SK-N-SH (cell line): ENCODE measurements at regions not wholly inside any gene's neighbourhood (a gene's known extent, or its start where the extent isn't known, plus 50 kb on each side); places are given as distances from the start of the nearest gene placed in this dataset.

Experiments
- CTCF ChIA-PET: fragments of 300-600, 350-600 bp; formaldehyde crosslinking; extraction: SDS; loops from one replicate; lab custom pipeline; 2021; lab: Yijun Ruan, JAX
- POLR2A ChIA-PET: fragments of 350-600 bp; sonication (Branson Sonifier 250); formaldehyde crosslinking; extraction: SDS; loops from one replicate; lab custom pipeline; 2020; ENCODE audit warnings: antibody characterized with exemption, inconsistent platforms; lab: Yijun Ruan, JAX
- DNase-seq: peaks from one replicate; pipeline ENCODE4 v3.0.0; 2012
- H2AFZ ChIP-seq: fragments of 200-600 bp; sonication (generic); 2 replicates; pipeline ENCODE4 v1.8.1; 2016; ENCODE audit warnings: antibody characterized with exemption, mild to moderate bottlenecking, low read depth
- H3F3A ChIP-seq: fragments of 200-600 bp; sonication (generic); replicated peaks from 2 replicates; pipeline ENCODE3; 2016; ENCODE audit warnings: antibody characterized with exemption, mild to moderate bottlenecking; ENCODE audit not compliant: insufficient read depth
- H3K27ac ChIP-seq, 2 experiments: fragments of 200-500 bp in 1 of 2; fragments of 200-600 bp in 1 of 2; sonication (Bioruptor generic) in 1 of 2; sonication (generic), shearing (Covaris generic) in 1 of 2; 2 replicates each; pipeline versions ENCODE4 v1.5.1 to v1.6.1; 2014 to 2016; ENCODE audit warnings: low read depth in 2 of 2, inconsistent platforms in 1 of 2, low read length in 1 of 2, mild to moderate bottlenecking in 1 of 2, mixed read lengths in 1 of 2
- H3K27me3 ChIP-seq: fragments of 200-600 bp; sonication (generic), shearing (Covaris generic); 2 replicates; pipeline ENCODE4 v1.6.1; 2016; ENCODE audit warnings: mixed run types; ENCODE audit not compliant: insufficient read depth
- H3K36me3 ChIP-seq, 2 experiments: fragments of 200-500 bp in 1 of 2; fragments of 200-600 bp in 1 of 2; sonication (Bioruptor generic) in 1 of 2; sonication (generic) in 1 of 2; replicated peaks in 1 of 2; 2 replicates each; pipeline versions ENCODE3 to v1.5.1; 2014 to 2016; ENCODE audit warnings: low read length in 1 of 2, mild to moderate bottlenecking in 1 of 2; ENCODE audit not compliant: insufficient read depth in 2 of 2, control insufficient read depth in 1 of 2
- H3K4me1 ChIP-seq, 2 experiments: fragments of 200-500 bp in 1 of 2; fragments of 200-600 bp in 1 of 2; sonication (Bioruptor generic) in 1 of 2; sonication (generic), shearing (Covaris generic) in 1 of 2; 2 replicates each; pipeline versions ENCODE4 v1.5.1 to v1.6.1; 2014 to 2016; ENCODE audit warnings: low read depth in 1 of 2, low read length in 1 of 2, mixed run types in 1 of 2; ENCODE audit not compliant: insufficient read depth in 2 of 2, control insufficient read depth in 1 of 2
- H3K4me2 ChIP-seq: fragments of 200-600 bp; sonication (generic), shearing (Covaris generic); 2 replicates; pipeline ENCODE4 v1.6.1; 2017; ENCODE audit warnings: mixed run types
- H3K4me3 ChIP-seq, 2 experiments: fragments of 200-500 bp in 1 of 2; fragments of 200-600 bp in 1 of 2; sonication (Bioruptor generic) in 1 of 2; sonication (generic), shearing (Covaris generic) in 1 of 2; 2 replicates each; pipeline versions ENCODE4 v1.5.1 to v1.8.1; 2014 to 2016; ENCODE audit warnings: low read depth in 2 of 2, inconsistent platforms in 1 of 2, low read length in 1 of 2, mild to moderate bottlenecking in 1 of 2, mixed read lengths in 1 of 2, moderate library complexity in 1 of 2
- H3K79me2 ChIP-seq: fragments of 200-600 bp; sonication (generic); 2 replicates; pipeline ENCODE4 v1.8.1; 2017; ENCODE audit warnings: mild to moderate bottlenecking; ENCODE audit not compliant: insufficient read depth
- H3K9ac ChIP-seq: fragments of 200-600 bp; sonication (generic); 2 replicates; pipeline ENCODE4 v1.6.1; 2017; ENCODE audit warnings: mixed run types
- H3K9me2 ChIP-seq: fragments of 200-600 bp; sonication (generic); 2 replicates; pipeline ENCODE4 v1.6.1; 2017; ENCODE audit warnings: mixed run types
- H3K9me3 ChIP-seq: fragments of 200-600 bp; sonication (generic); 2 replicates; pipeline ENCODE4 v1.6.1; 2017; ENCODE audit warnings: mixed run types, mild to moderate bottlenecking, moderate library complexity
- H4K20me1 ChIP-seq: fragments of 200-600 bp; sonication (generic); 2 replicates; pipeline ENCODE4 v1.6.1; 2017; ENCODE audit warnings: mild to moderate bottlenecking, mixed run types; ENCODE audit not compliant: insufficient read depth
- CHD2 ChIP-seq: fragments of 150-350 bp; IDR thresholded peaks from 2 replicates; pipeline ENCODE4 v1.6.1; 2018; ENCODE audit warnings: low read length; ENCODE audit not compliant: partially characterized antibody
- CTCF ChIP-seq: fragments of 200-600 bp; sonication (generic); IDR thresholded peaks from 2 replicates; pipeline ENCODE4 v1.6.1; 2017; ENCODE audit warnings: antibody characterized with exemption, mild to moderate bottlenecking, moderate library complexity
- FOXM1 ChIP-seq: IDR thresholded peaks from 2 replicates; pipeline ENCODE4 v1.4.0; 2012; ENCODE audit warnings: low read depth, mild to moderate bottlenecking
- GABPA ChIP-seq: IDR thresholded peaks from 2 replicates; pipeline ENCODE4 v1.4.0; 2012; ENCODE audit warnings: low read depth, mild to moderate bottlenecking
- GATA2 ChIP-seq: sonication (generic); formaldehyde crosslinking; IDR thresholded peaks from 2 replicates; pipeline ENCODE4 v1.5.0; 2020; ENCODE audit warnings: mild to moderate bottlenecking, missing genetic modification reagents
- IRF3 ChIP-seq: fragments of 150-350 bp; IDR thresholded peaks from 2 replicates; pipeline ENCODE4 v1.6.1; 2016; ENCODE audit warnings: mild to moderate bottlenecking, low read depth, low read length
- JUND ChIP-seq: IDR thresholded peaks from 2 replicates; pipeline ENCODE4 v1.4.0; 2012
- NFIC ChIP-seq: IDR thresholded peaks from 2 replicates; pipeline ENCODE4 v1.4.0; 2012; ENCODE audit warnings: borderline replicate concordance
- RAD21 ChIP-seq: IDR thresholded peaks from 2 replicates; pipeline ENCODE4 v1.6.1; 2012; ENCODE audit warnings: mild to moderate bottlenecking, low read length
- RCOR1 ChIP-seq: fragments of 150-350 bp; IDR thresholded peaks from 2 replicates; pipeline ENCODE4 v1.6.1; 2017; ENCODE audit warnings: antibody characterized with exemption, low read length
- REST ChIP-seq: IDR thresholded peaks from 2 replicates; pipeline ENCODE4 v1.6.1; 2012; ENCODE audit warnings: mild to moderate bottlenecking, low read depth, low read length, moderate library complexity
- RFX5 ChIP-seq: IDR thresholded peaks from 2 replicates; pipeline ENCODE4 v1.6.1; 2012; ENCODE audit warnings: mild to moderate bottlenecking, improper control_type of control experiment, low read length
- RXRA ChIP-seq: IDR thresholded peaks from 2 replicates; pipeline ENCODE4 v1.4.0; 2012; ENCODE audit warnings: low read depth, mild to moderate bottlenecking, borderline replicate concordance
- SMC3 ChIP-seq: IDR thresholded peaks from 2 replicates; pipeline ENCODE4 v1.6.1; 2012; ENCODE audit warnings: low read depth, low read length, improper control_type of control experiment
- TAF1 ChIP-seq: IDR thresholded peaks from 2 replicates; pipeline ENCODE4 v1.6.1; 2012; ENCODE audit warnings: low read depth, mild to moderate bottlenecking, low read length, moderate library complexity, borderline replicate concordance
- TEAD4 ChIP-seq: IDR thresholded peaks from 2 replicates; pipeline ENCODE4 v1.4.0; 2012; ENCODE audit warnings: mild to moderate bottlenecking, borderline replicate concordance; ENCODE audit not compliant: insufficient read depth
- ZBTB33 ChIP-seq: IDR thresholded peaks from 2 replicates; pipeline ENCODE4 v1.4.0; 2012; ENCODE audit warnings: low read depth, borderline replicate concordance
- WGBS: methylation state at CpG from one replicate; pipeline ENCODE4 v1.1.6; 2017; ENCODE audit warnings: low lambda C conversion rate; 5-methylcytosine and 5-hydroxymethylcytosine counted together

GRCh38 chr3:153657461-153657860 lies 463.7 kb upstream of the ARHGEF26 start:
- H3K4me2 ChIP-seq, result no peak overlapping the region
- H3K27me3 ChIP-seq, result no peaks in the 10 kb centered on the region; the same call in 1 of the 2 replicates
- H3K9me2 ChIP-seq, result no peaks in the 10 kb centered on the region
- H3F3A ChIP-seq, result no peaks in the 10 kb centered on the region
- no peak overlapping the region for H3K27ac ChIP-seq
- H4K20me1 ChIP-seq, result no peaks in the 10 kb centered on the region
- H3K9ac ChIP-seq, result no peak overlapping the region
- WGBS, result 9% methylated on average over 3 of the region's 3 CpGs
- DNase-seq, result no peak
- no peak overlapping the region for H2AFZ ChIP-seq
- CTCF ChIA-PET, result interaction anchor here (1.1 kb wide), 1 partner anchor 25 kb away, joined by 3 read pairs; no protein-coding TSS in a partner anchor
- H3K36me3 ChIP-seq, result no peaks in the 10 kb centered on the region
- no peaks in the 10 kb centered on the region for H3K4me1 ChIP-seq
- POLR2A ChIA-PET, result no interaction called here
- H3K9me3 ChIP-seq, result no peaks in the 10 kb centered on the region
- H3K4me3 ChIP-seq, result no peak overlapping the region
- H3K79me2 ChIP-seq, result no peaks in the 10 kb centered on the region
- TF ChIP-seq ZBTB33 (no peak), RAD21 (no peak), RXRA (no peak), TAF1 (no peak), JUND (no peak), NFIC (no peak)

- H2AFZ ChIP-seq, result no peak overlapping the region
- no peak for DNase-seq
- H3K9ac ChIP-seq, result no peak overlapping the region
- H3F3A ChIP-seq, result no peaks in the 10 kb centered on the region
- H3K27me3 ChIP-seq, result no peaks in the 10 kb centered on the region; the same call in 1 of the 2 replicates
- POLR2A ChIA-PET, result no interaction called here
- H3K9me2 ChIP-seq, result no peaks in the 10 kb centered on the region
- no peak overlapping the region for H3K4me2 ChIP-seq
- no peaks in the 10 kb centered on the region for H3K79me2 ChIP-seq
- H3K4me1 ChIP-seq, result no peaks in the 10 kb centered on the region
- H3K4me3 ChIP-seq, result no peak overlapping the region
- no peaks in the 10 kb centered on the region for H4K20me1 ChIP-seq
- CTCF ChIA-PET, result interaction anchor here (1.1 kb wide), 1 partner anchor 24 kb away, joined by 3 read pairs; no protein-coding TSS in a partner anchor
- no peaks in the 10 kb centered on the region for H3K36me3 ChIP-seq
- no peak overlapping the region for H3K27ac ChIP-seq
- H3K9me3 ChIP-seq, result no peaks in the 10 kb centered on the region
- TF ChIP-seq TAF1 (no peak), GATA2 (no peak), RCOR1 (no peak), RAD21 (no peak), CTCF (no peak), FOXM1 (no peak), REST (no peak), CHD2 (no peak), GABPA (no peak), RFX5 (no peak), IRF3 (no peak), TEAD4 (no peak), RXRA (no peak), ZBTB33 (no peak), SMC3 (no peak)
Measured at GRCh38 chr3:153658136-153658535, 463.1 kb upstream of the ARHGEF26 start.
